ENCODE measurements at regions not wholly inside any gene's neighbourhood (a gene's known extent, or its start where the extent isn't known, plus 50 kb on each side); places are given as distances from the start of the nearest gene placed in this dataset.

- TF ChIP-seq, protein P1, sequence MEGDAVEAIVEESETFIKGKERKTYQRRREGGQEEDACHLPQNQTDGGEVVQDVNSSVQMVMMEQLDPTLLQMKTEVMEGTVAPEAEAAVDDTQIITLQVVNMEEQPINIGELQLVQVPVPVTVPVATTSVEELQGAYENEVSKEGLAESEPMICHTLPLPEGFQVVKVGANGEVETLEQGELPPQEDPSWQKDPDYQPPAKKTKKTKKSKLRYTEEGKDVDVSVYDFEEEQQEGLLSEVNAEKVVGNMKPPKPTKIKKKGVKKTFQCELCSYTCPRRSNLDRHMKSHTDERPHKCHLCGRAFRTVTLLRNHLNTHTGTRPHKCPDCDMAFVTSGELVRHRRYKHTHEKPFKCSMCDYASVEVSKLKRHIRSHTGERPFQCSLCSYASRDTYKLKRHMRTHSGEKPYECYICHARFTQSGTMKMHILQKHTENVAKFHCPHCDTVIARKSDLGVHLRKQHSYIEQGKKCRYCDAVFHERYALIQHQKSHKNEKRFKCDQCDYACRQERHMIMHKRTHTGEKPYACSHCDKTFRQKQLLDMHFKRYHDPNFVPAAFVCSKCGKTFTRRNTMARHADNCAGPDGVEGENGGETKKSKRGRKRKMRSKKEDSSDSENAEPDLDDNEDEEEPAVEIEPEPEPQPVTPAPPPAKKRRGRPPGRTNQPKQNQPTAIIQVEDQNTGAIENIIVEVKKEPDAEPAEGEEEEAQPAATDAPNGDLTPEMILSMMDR (IDR thresholded peaks at IDR 0.05), result no peak
- TF ChIP-seq POLR2AphosphoS5 (IDR thresholded peaks at IDR 0.05; ENCODE audit: low read depth, low read length), result no peak
- no peak for TF ChIP-seq SIN3A (IDR thresholded peaks at IDR 0.05; ENCODE audit: borderline replicate concordance, insufficient read depth, low read depth, low read length)
- TF ChIP-seq REST (IDR thresholded peaks at IDR 0.05; ENCODE audit: insufficient read depth in 1 of 2, low read depth in 2 of 2, low read length in 1 of 2), result no peak
Measured at GRCh38 chr5:124867137-124867704, 120.8 kb upstream of the ZNF608 start.
